Keratinocyte (primary cell): ENCODE measurements at regions not wholly inside any gene's neighbourhood (a gene's known extent, or its start where the extent isn't known, plus 50 kb on each side); places are given as distances from the start of the nearest gene placed in this dataset.

ENCODE experiments used
- DNase-seq: peaks from one replicate; pipeline ENCODE4 v3.0.0-alpha.2; 2011; ENCODE audit warnings: low read depth, missing footprints, low spot score
- FAIRE-seq: peaks from 2 replicates; lab custom pipeline; 2011; peaks lifted over from hg19 to GRCh38; lab: Jason Lieb, UNC
- H2AFZ ChIP-seq: 2 replicates; pipeline ENCODE4 v1.6.0; 2012; ENCODE audit warnings: low read length, control low read depth, inconsistent platforms; ENCODE audit not compliant: control insufficient read depth
- H3K27ac ChIP-seq: 2 replicates; pipeline ENCODE4 v1.5.1; 2011; ENCODE audit warnings: low read length; ENCODE audit not compliant: control insufficient read depth, insufficient read depth
- H3K27me3 ChIP-seq: 3 replicates; pipeline ENCODE4 v1.6.0; 2011; ENCODE audit warnings: low read length; ENCODE audit not compliant: control insufficient read depth, insufficient read depth; ENCODE audit errors: extremely low read depth
- H3K36me3 ChIP-seq, 2 experiments: 2 replicates in 1 of 2; 3 replicates in 1 of 2; pipeline ENCODE4 v1.5.1; 2011; ENCODE audit warnings: low read length in 2 of 2, mild to moderate bottlenecking in 1 of 2; ENCODE audit not compliant: control insufficient read depth in 2 of 2, insufficient read depth in 2 of 2; ENCODE audit errors: extremely low read depth in 1 of 2
- H3K4me1 ChIP-seq: 3 replicates; pipeline ENCODE4 v1.5.1; 2011; ENCODE audit warnings: low read length; ENCODE audit not compliant: control insufficient read depth, insufficient read depth; ENCODE audit errors: extremely low read depth
- H3K4me2 ChIP-seq: 3 replicates; pipeline ENCODE4 v1.6.0; 2011; ENCODE audit warnings: low read depth, low read length; ENCODE audit not compliant: control insufficient read depth, insufficient read depth; ENCODE audit errors: extremely low read depth
- H3K4me3 ChIP-seq, 3 experiments: fragments of 200-600 bp in 1 of 3; sonication (generic) in 1 of 3; 2 replicates in 2 of 3; 3 replicates in 1 of 3; pipeline ENCODE4 v1.5.1; 2011 to 2016; ENCODE audit warnings: low read length in 3 of 3, mild to moderate bottlenecking in 3 of 3, control low read depth in 2 of 3, inconsistent platforms in 1 of 3, low read depth in 1 of 3, mixed read lengths in 1 of 3, mixed run types in 1 of 3, moderate library complexity in 1 of 3; ENCODE audit not compliant: control insufficient read depth in 2 of 3, insufficient read depth in 2 of 3; ENCODE audit errors: extremely low read depth in 1 of 3
- H3K79me2 ChIP-seq: 2 replicates; pipeline ENCODE4 v1.6.0; 2012; ENCODE audit warnings: low read length; ENCODE audit not compliant: control insufficient read depth, insufficient read depth
- H3K9ac ChIP-seq: 3 replicates; pipeline ENCODE4 v1.6.0; 2011; ENCODE audit warnings: low read length; ENCODE audit not compliant: control insufficient read depth, insufficient read depth; ENCODE audit errors: extremely low read depth
- H3K9me1 ChIP-seq: 3 replicates; pipeline ENCODE4 v1.6.0; 2011; ENCODE audit warnings: low read length; ENCODE audit not compliant: control insufficient read depth, insufficient read depth; ENCODE audit errors: extremely low read depth
- H3K9me3 ChIP-seq: 2 replicates; pipeline ENCODE4 v1.5.1; 2012; ENCODE audit warnings: low read depth, low read length; ENCODE audit not compliant: control insufficient read depth
- H4K20me1 ChIP-seq: 3 replicates; pipeline ENCODE4 v1.6.0; 2011; ENCODE audit warnings: low read length; ENCODE audit not compliant: control insufficient read depth, insufficient read depth; ENCODE audit errors: extremely low read depth
- EZH2 ChIP-seq: IDR thresholded peaks from one replicate; pipeline ENCODE4 v1.6.1; 2012; ENCODE audit warnings: inconsistent platforms, mild to moderate bottlenecking, low read length, moderate library complexity
- dilution Hi-C: fragments of 300-500 bp; cut with MboI; formaldehyde crosslinking; loops from one replicate; pipeline ENCODE4 v1.7.0; 2020; ENCODE audit warnings: low sequenced_read_pairs; ENCODE audit not compliant: extremely low pct_ligation_motif_present
- TF ChIP-seq, protein P1 (sequence below), 3 experiments: IDR thresholded peaks in 1 of 3; conservative IDR thresholded peaks in 1 of 3; optimal IDR thresholded peaks in 1 of 3; 2 replicates in 2 of 3; 3 replicates in 1 of 3; pipeline versions ENCODE3 to v1.5.1; 2011; ENCODE audit warnings: low read length in 3 of 3, mild to moderate bottlenecking in 3 of 3, moderate library complexity in 2 of 3, control low read depth in 1 of 3, inconsistent platforms in 1 of 3; ENCODE audit not compliant: insufficient read depth in 2 of 3; ENCODE audit errors: extremely low read depth in 1 of 3

DNA sequence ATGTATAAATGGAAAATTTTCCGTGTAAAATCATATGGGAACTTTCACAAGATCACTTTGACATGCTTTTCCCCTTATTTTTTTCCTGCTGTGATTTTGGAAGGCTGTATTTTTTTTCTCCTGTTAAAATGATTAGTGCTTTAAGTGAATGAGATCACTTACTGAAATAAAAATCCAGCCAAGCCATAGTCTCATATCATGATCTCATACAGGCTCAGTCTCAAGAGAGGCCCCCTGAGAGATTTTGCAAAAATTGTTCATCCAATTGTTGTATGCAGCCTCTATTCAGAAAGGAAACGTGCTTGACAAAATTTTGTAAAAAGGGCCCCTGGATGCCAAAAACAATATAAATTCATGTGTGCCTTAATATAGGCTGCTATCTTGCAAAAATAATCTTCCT, 528.2 kb downstream of the HDGFL1 start:
- Histone ChIP-seq H3K4me1 (no peaks in the 10 kb centered on the region), H4K20me1 (no peaks in the 10 kb centered on the region), H3K4me3 (no peak overlapping the region), H3K4me2 (no peak overlapping the region), H3K9me3 (no peaks in the 10 kb centered on the region), H3K9ac (no peak overlapping the region), H2AFZ (no peak overlapping the region), H3K27ac (no peak overlapping the region), H3K27me3 (no peaks in the 10 kb centered on the region), H3K79me2 (no peaks in the 10 kb centered on the region), H3K9me1 (no peaks in the 10 kb centered on the region), H3K36me3 (no peaks in the 10 kb centered on the region)
- no peak for FAIRE-seq
- DNase-seq: no peak
- no peak for TF ChIP-seq EZH2
- TF ChIP-seq, protein P1, sequence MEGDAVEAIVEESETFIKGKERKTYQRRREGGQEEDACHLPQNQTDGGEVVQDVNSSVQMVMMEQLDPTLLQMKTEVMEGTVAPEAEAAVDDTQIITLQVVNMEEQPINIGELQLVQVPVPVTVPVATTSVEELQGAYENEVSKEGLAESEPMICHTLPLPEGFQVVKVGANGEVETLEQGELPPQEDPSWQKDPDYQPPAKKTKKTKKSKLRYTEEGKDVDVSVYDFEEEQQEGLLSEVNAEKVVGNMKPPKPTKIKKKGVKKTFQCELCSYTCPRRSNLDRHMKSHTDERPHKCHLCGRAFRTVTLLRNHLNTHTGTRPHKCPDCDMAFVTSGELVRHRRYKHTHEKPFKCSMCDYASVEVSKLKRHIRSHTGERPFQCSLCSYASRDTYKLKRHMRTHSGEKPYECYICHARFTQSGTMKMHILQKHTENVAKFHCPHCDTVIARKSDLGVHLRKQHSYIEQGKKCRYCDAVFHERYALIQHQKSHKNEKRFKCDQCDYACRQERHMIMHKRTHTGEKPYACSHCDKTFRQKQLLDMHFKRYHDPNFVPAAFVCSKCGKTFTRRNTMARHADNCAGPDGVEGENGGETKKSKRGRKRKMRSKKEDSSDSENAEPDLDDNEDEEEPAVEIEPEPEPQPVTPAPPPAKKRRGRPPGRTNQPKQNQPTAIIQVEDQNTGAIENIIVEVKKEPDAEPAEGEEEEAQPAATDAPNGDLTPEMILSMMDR (optimal IDR thresholded peaks at IDR 0.05 in 1 of 3, IDR thresholded peaks at IDR 0.05 in 1 of 3, conservative IDR thresholded peaks at IDR 0.05 in 1 of 3; ENCODE audit: extremely low read depth in 1 of 3, insufficient read depth in 2 of 3, low read length in 3 of 3): no peak
- dilution Hi-C loops: no loop called here

DNA sequence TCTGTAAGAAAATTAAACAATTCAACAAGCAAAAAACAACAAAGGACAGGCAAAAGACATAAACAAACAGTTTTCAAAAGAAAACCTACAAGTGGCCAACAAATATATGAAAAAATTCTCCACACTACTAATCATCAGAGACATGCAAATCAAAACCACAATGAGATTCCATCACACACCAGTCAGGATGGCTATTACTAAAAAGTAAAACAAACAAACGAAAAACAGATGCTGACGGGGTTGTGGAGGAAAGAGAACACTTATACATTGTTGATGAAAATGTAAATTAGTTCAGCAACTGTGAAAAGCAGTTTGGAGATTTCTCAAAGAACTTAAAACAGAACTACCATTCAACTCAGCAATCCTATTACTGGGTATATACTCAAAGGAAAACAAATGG, 537.6 kb downstream of the HDGFL1 start:
- no peaks in the 10 kb centered on the region for H3K36me3 ChIP-seq
- H3K4me1 ChIP-seq: no peaks in the 10 kb centered on the region
- H3K9me1 ChIP-seq: no peaks in the 10 kb centered on the region
- no peak overlapping the region for H3K4me3 ChIP-seq
- DNase-seq (no peak), FAIRE-seq (no peak)
- no peak overlapping the region for H3K9ac ChIP-seq
- H2AFZ ChIP-seq: no peak overlapping the region
- H3K27ac ChIP-seq: no peak overlapping the region
- H4K20me1 ChIP-seq: no peaks in the 10 kb centered on the region
- dilution Hi-C loops: no loop called here
- H3K9me3 ChIP-seq: no peaks in the 10 kb centered on the region
- H3K4me2 ChIP-seq: no peak overlapping the region
- no peaks in the 10 kb centered on the region for H3K27me3 ChIP-seq
- no peak for TF ChIP-seq EZH2
- TF ChIP-seq, protein P1 (optimal IDR thresholded peaks at IDR 0.05 in 1 of 3, IDR thresholded peaks at IDR 0.05 in 1 of 3, conservative IDR thresholded peaks at IDR 0.05 in 1 of 3; ENCODE audit: extremely low read depth in 1 of 3, insufficient read depth in 2 of 3, low read length in 3 of 3): no peak
- H3K79me2 ChIP-seq: no peaks in the 10 kb centered on the region
